Uterus (tissue), 3 donors: ENCODE measurements at regions not wholly inside any gene's neighbourhood (a gene's known extent, or its start where the extent isn't known, plus 50 kb on each side); places are given as distances from the start of the nearest gene placed in this dataset.

Experiments used
- DNase-seq, 2 donors: peaks; one replicate each; pipeline ENCODE4 v3.0.0-alpha.2; 2019 to 2020
- H3K27ac ChIP-seq, 2 donors: fragments of 200-600 bp; sonication (generic); 1 replicate in 1 of 2; 2 replicates in 1 of 2; pipeline ENCODE4 v1.5.1; 2016 to 2018
- H3K27me3 ChIP-seq, 2 donors: fragments of 200-600 bp; sonication (generic); one replicate each; pipeline ENCODE4 v1.5.1; 2018 to 2019; ENCODE audit warnings: control low read depth in 1 of 2
- H3K36me3 ChIP-seq, 2 donors: fragments of 200-600 bp; sonication (generic); one replicate each; pipeline ENCODE4 v1.5.1; 2019; ENCODE audit warnings: control low read depth in 1 of 2
- H3K4me1 ChIP-seq, 2 donors: fragments of 200-600 bp; sonication (generic); one replicate each; pipeline ENCODE4 v1.5.1; 2018 to 2019; ENCODE audit warnings: control low read depth in 1 of 2
- H3K4me3 ChIP-seq, 2 donors: fragments of 200-600 bp; sonication (generic); 1 replicate in 1 of 2; 2 replicates in 1 of 2; pipeline ENCODE4 v1.5.1; 2018 to 2019; ENCODE audit warnings: mild to moderate bottlenecking in 1 of 2
- H3K9me3 ChIP-seq, 2 donors: fragments of 200-600 bp; sonication (generic); one replicate each; pipeline ENCODE4 v1.5.1; 2019; ENCODE audit warnings: control low read depth in 1 of 2
- CTCF ChIP-seq, 4 experiments: fragments of 200-600 bp in 2 of 4; fragments of 450-650 bp in 2 of 4; sonication (generic) in 2 of 4; IDR thresholded peaks; one replicate each; pipeline ENCODE4 v1.5.1; 2016 to 2019; ENCODE audit warnings: antibody characterized with exemption in 4 of 4, mild to moderate bottlenecking in 2 of 4, moderate library complexity in 1 of 4
- POLR2A ChIP-seq, 2 donors: fragments of 450-650 bp; IDR thresholded peaks; one replicate each; pipeline ENCODE4 v1.6.1; 2016; ENCODE audit warnings: antibody characterized with exemption in 2 of 2, mild to moderate bottlenecking in 1 of 2, moderate library complexity in 1 of 2
- intact Hi-C: fragments of 100-400 bp; cut with DNase I; formaldehyde crosslinking; loops from one replicate; pipeline ENCODE4 v1.15.1; 2023; ENCODE audit warnings: low total_unique reads
- donor health status: DM: yes; HTN: yes; CAD: no.

- Histone ChIP-seq H3K9me3 (no peaks in the 10 kb centered on the region), H3K4me3 (no peak overlapping the region), H3K27ac (no peak overlapping the region), H3K27me3 (no peaks in the 10 kb centered on the region), H3K4me1 (no peaks in the 10 kb centered on the region), H3K36me3 (no peaks in the 10 kb centered on the region)
- no peak for DNase-seq
- intact Hi-C loops: no loop called here
- no peak for TF ChIP-seq POLR2A (IDR thresholded peaks at IDR 0.05)
- TF ChIP-seq CTCF (IDR thresholded peaks at IDR 0.05): no peak
These were observed 418.2 kb upstream of the ZNF717 start for GRCh38 chr3:76203578-76203977.

- Histone ChIP-seq H3K9me3 (no peaks in the 10 kb centered on the region), H3K4me1 (no peaks in the 10 kb centered on the region), H3K4me3 (no peak overlapping the region), H3K36me3 (no peaks in the 10 kb centered on the region), H3K27ac (no peak overlapping the region), H3K27me3 (no peaks in the 10 kb centered on the region)
- TF ChIP-seq POLR2A (IDR thresholded peaks at IDR 0.05): no peak
- TF ChIP-seq CTCF (IDR thresholded peaks at IDR 0.05): no peak
- no peak for DNase-seq
- intact Hi-C loops: no loop called here
These were observed 421.0 kb upstream of the ZNF717 start for GRCh38 chr3:76206346-76206745.

- no peak overlapping the region for H3K27ac ChIP-seq
- H3K4me1 ChIP-seq: no peaks in the 10 kb centered on the region
- TF ChIP-seq POLR2A (IDR thresholded peaks at IDR 0.05) (no peak), CTCF (IDR thresholded peaks at IDR 0.05) (no peak)
- DNase-seq: no peak
- intact Hi-C loops: no loop called here
- no peaks in the 10 kb centered on the region for H3K36me3 ChIP-seq
- H3K9me3 ChIP-seq: no peaks in the 10 kb centered on the region
- no peaks in the 10 kb centered on the region for H3K27me3 ChIP-seq
- no peak overlapping the region for H3K4me3 ChIP-seq
These were observed 427.3 kb upstream of the ZNF717 start for GRCh38 chr3:76212679-76213078.

GRCh38 chr3:76222201-76222600 is 436.9 kb upstream of the ZNF717 start:
- Histone ChIP-seq H3K4me1 (no peaks in the 10 kb centered on the region), H3K36me3 (no peaks in the 10 kb centered on the region), H3K4me3 (no peak overlapping the region), H3K27ac (no peak overlapping the region), H3K27me3 (no peaks in the 10 kb centered on the region), H3K9me3 (no peaks in the 10 kb centered on the region)
- DNase-seq: no peak
- intact Hi-C loops: no loop called here
- TF ChIP-seq POLR2A (IDR thresholded peaks at IDR 0.05): no peak

GRCh38 chr3:76231258-76231657 is 445.9 kb upstream of the ZNF717 start:
- Histone ChIP-seq H3K4me3 (no peak overlapping the region), H3K27ac (no peak overlapping the region), H3K36me3 (no peaks in the 10 kb centered on the region), H3K27me3 (no peaks in the 10 kb centered on the region), H3K4me1 (no peaks in the 10 kb centered on the region), H3K9me3 (no peaks in the 10 kb centered on the region)
- intact Hi-C loops: no loop called here
- TF ChIP-seq CTCF (IDR thresholded peaks at IDR 0.05) (no peak), POLR2A (IDR thresholded peaks at IDR 0.05) (no peak)
- no peak for DNase-seq
